HepG2 (cell line): ENCODE measurements at regions not wholly inside any gene's neighbourhood (a gene's known extent, or its start where the extent isn't known, plus 50 kb on each side); places are given as distances from the start of the nearest gene placed in this dataset.

ENCODE experiments used
- ATAC-seq: fragments of 200-7000 bp; cut with Tn5 transposase; 3 replicates; pipeline ENCODE4 v1.9.1; 2020; ENCODE audit warnings: mild to moderate bottlenecking, moderate library complexity
- BruUV-seq: library from RNA; stranded (reverse); fragments of 400-500 nt; replicated peaks from 2 replicates; lab custom pipeline; 2021; lab: Mats Ljungman, UMichigan
- CTCF ChIA-PET: fragments of 300-600 bp; formaldehyde crosslinking; extraction: SDS; loops from one replicate; lab custom pipeline; 2021; ENCODE audit warnings: low total read pairs, inconsistent platforms, low intra/inter-chr PET ratio; lab: Yijun Ruan, JAX
- POLR2A ChIA-PET: fragments of 350-600 bp; sonication (Branson Sonifier 250); formaldehyde crosslinking; loops from one replicate; lab custom pipeline; 2020; ENCODE audit warnings: antibody characterized with exemption, inconsistent platforms; lab: Yijun Ruan, JAX
- DNase-seq: peaks from one replicate; pipeline ENCODE4 v3.0.0-alpha.2; 2015; ENCODE audit warnings: low spot score
- FAIRE-seq: peaks from 3 replicates; lab custom pipeline; 2011; peaks lifted over from hg19 to GRCh38; lab: Jason Lieb, UNC
- H2AFZ ChIP-seq: one replicate; pipeline ENCODE4 v1.6.1; 2011; ENCODE audit warnings: low read length, inconsistent platforms
- H3K27ac ChIP-seq: fragments of 300-600 bp; 3 replicates; pipeline ENCODE4 v1.8.0; 2011; ENCODE audit warnings: mixed run types, mild to moderate bottlenecking, mixed read lengths, low read length, inconsistent platforms; ENCODE audit not compliant: insufficient read depth; ENCODE audit errors: extremely low read length
- H3K27me3 ChIP-seq, 2 experiments: fragments of 200-600 bp in 1 of 2; 2 replicates in 1 of 2; 3 replicates in 1 of 2; pipeline versions ENCODE4 v1.6.0 to v1.8.0; 2011; ENCODE audit warnings: low read length in 2 of 2, mild to moderate bottlenecking in 2 of 2, moderate library complexity in 2 of 2, inconsistent platforms in 1 of 2; ENCODE audit not compliant: insufficient read depth in 2 of 2, control insufficient read depth in 1 of 2
- H3K36me3 ChIP-seq, 2 experiments: fragments of 200-600 bp in 1 of 2; replicated peaks in 1 of 2; 2 replicates in 1 of 2; 3 replicates in 1 of 2; pipeline versions ENCODE4 v1.5.1 to v1.8.0; 2011; ENCODE audit warnings: low read length in 2 of 2, inconsistent platforms in 1 of 2; ENCODE audit not compliant: insufficient read depth in 2 of 2, control insufficient read depth in 1 of 2
- H3K4me1 ChIP-seq: 2 replicates; pipeline ENCODE4 v1.5.1; 2012; ENCODE audit warnings: low read length, inconsistent platforms; ENCODE audit not compliant: insufficient read depth
- H3K4me2 ChIP-seq: 2 replicates; pipeline ENCODE4 v1.6.0; 2011; ENCODE audit warnings: low read depth, low read length, inconsistent platforms
- H3K4me3 ChIP-seq, 3 experiments: fragments of 200-600 bp in 1 of 3; sonication (generic), shearing (Covaris generic) in 1 of 3; replicated peaks in 1 of 3; 2 replicates each; pipeline ENCODE4 v1.5.1; 2011 to 2016; ENCODE audit warnings: low read length in 3 of 3, inconsistent platforms in 2 of 3, low read depth in 2 of 3, mild to moderate bottlenecking in 2 of 3, control low read depth in 1 of 3, mixed read lengths in 1 of 3; ENCODE audit not compliant: insufficient read depth in 1 of 3
- H3K79me2 ChIP-seq: one replicate; pipeline ENCODE4 v1.6.1; 2011; ENCODE audit warnings: low read length, inconsistent platforms; ENCODE audit not compliant: insufficient read depth
- H3K9ac ChIP-seq: 2 replicates; pipeline ENCODE4 v1.6.0; 2011; ENCODE audit warnings: mild to moderate bottlenecking, low read depth, low read length, inconsistent platforms; ENCODE audit not compliant: insufficient read depth
- H3K9me3 ChIP-seq: 2 replicates; pipeline ENCODE4 v1.5.1; 2012; ENCODE audit warnings: mild to moderate bottlenecking, low read length
- H4K20me1 ChIP-seq: 2 replicates; pipeline ENCODE4 v1.6.0; 2011; ENCODE audit warnings: inconsistent platforms, mild to moderate bottlenecking, low read length, moderate library complexity; ENCODE audit not compliant: insufficient read depth
- POGZ ChIP-seq: sonication (generic); formaldehyde crosslinking; IDR thresholded peaks from 2 replicates; pipeline ENCODE4 v1.4.0; 2020; ENCODE audit warnings: mild to moderate bottlenecking, missing genetic modification reagents
- SALL1 ChIP-seq: sonication (generic); formaldehyde crosslinking; IDR thresholded peaks from 2 replicates; pipeline ENCODE4 v1.8.0; 2022; ENCODE audit warnings: mild to moderate bottlenecking, missing genetic modification reagents
- STAT6 ChIP-seq: sonication (generic); formaldehyde crosslinking; IDR thresholded peaks from 2 replicates; pipeline ENCODE4 v1.4.0; 2020; ENCODE audit warnings: missing genetic modification reagents, mild to moderate bottlenecking, borderline replicate concordance
- ZNF552 ChIP-seq: sonication (generic); formaldehyde crosslinking; IDR thresholded peaks from 2 replicates; pipeline ENCODE4 v1.9.0; 2022; ENCODE audit warnings: missing genetic modification reagents, mild to moderate bottlenecking, borderline replicate concordance
- ZNF720 ChIP-seq: sonication (generic); formaldehyde crosslinking; IDR thresholded peaks from 2 replicates; pipeline ENCODE4 v1.4.0; 2020; ENCODE audit warnings: missing genetic modification reagents
- WGBS: methylation state at CpG from one replicate; pipeline ENCODE4 v1.1.6; 2017; ENCODE audit warnings: low lambda C conversion rate; 5-methylcytosine and 5-hydroxymethylcytosine counted together
- in situ Hi-C: cut with HindIII; loops from 2 replicates; pipeline ENCODE4 v1.10.0; 2017; ENCODE audit warnings: low pct_unique_long_range_greater_than_20kb; ENCODE audit not compliant: extremely low pct_ligation_motif_present
- intact Hi-C: fragments of 100-400 bp; cut with micrococcal nuclease; formaldehyde crosslinking; loops from one replicate; pipeline ENCODE4 v1.10.0; 2022; ENCODE audit not compliant: unreplicated experiment
- TF ChIP-seq, protein P1 (sequence below): sonication (generic); formaldehyde crosslinking; IDR thresholded peaks from 2 replicates; pipeline ENCODE4 v1.4.0; 2020; ENCODE audit warnings: mild to moderate bottlenecking, low read depth, missing genetic modification reagents

DNA sequence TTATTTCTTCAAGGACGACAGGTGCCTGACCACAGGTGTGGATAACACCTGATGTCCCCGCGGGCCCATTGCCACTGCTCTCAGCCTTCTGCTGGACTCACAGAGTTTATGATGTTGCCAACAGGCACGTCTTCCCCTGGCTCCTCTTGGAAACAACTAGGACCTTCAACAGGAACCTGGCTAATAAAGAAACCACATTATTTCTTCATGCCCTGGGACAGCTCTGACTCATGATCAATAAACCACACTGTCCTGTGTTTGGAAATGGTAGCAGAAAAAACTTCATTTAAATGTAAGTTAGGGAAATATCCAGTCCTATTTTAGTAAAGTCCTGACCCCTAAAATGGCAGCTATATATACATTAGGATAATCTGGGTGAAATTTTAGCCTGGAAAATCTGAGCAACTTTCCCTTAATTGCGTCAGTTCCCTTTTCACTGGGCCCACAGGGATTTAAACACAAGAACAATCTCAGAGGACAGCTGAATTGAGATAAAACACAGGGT is 158.9 kb downstream of the VAPA start (continued):
- no peak for TF ChIP-seq STAT6 (CRISPR knock-in tag)
- TF ChIP-seq, protein P1, sequence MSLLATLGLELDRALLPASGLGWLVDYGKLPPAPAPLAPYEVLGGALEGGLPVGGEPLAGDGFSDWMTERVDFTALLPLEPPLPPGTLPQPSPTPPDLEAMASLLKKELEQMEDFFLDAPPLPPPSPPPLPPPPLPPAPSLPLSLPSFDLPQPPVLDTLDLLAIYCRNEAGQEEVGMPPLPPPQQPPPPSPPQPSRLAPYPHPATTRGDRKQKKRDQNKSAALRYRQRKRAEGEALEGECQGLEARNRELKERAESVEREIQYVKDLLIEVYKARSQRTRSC (CRISPR knock-in tag) = no peak
- no peak for TF ChIP-seq ZNF720 (CRISPR knock-in tag)

DNA sequence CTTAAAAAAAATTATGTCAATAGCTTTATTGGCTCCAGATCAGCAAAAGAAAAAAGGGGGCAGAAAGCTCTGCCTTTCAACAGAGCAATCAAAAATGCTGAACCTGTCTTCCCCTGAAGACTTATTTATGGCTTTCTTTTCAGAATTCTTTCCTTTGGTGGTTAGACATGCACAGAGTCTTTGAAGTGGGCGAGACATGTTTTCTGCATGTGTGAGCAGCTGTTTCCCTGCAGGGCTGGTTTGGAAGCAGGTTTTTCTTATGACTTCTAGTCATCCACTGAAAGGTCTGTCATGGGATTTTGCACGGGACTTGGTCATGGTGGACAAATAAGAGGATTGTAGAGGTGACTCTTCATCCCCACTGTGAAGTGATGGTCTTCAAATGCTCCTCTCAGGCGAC is 160.3 kb downstream of the VAPA start:
- WGBS = 60% methylated on average over 3 of the region's 3 CpGs
- intact Hi-C loops = no loop called here
- FAIRE-seq (no peak), DNase-seq (no peak), ATAC-seq (no peak)
- no peak for TF ChIP-seq ZNF552 (CRISPR knock-in tag)
- no peak for TF ChIP-seq POGZ (CRISPR knock-in tag)
- TF ChIP-seq SALL1 (CRISPR knock-in tag) = no peak
- Histone ChIP-seq H3K9me3 (no peaks in the 10 kb centered on the region), H3K4me1 (peaks cover 9% of the 10 kb centered on the region), H3K4me2 (no peak overlapping the region), H3K27ac (no peak overlapping the region), H4K20me1 (no peaks in the 10 kb centered on the region), H3K36me3 (no peaks in the 10 kb centered on the region), H3K27me3 (peaks cover 0 to 3% of the 10 kb centered on the region in 2 experiments; a peak in 1 of 5 replicates), H2AFZ (no peak overlapping the region), H3K79me2 (no peaks in the 10 kb centered on the region), H3K9ac (no peak overlapping the region), H3K4me3 (no peak overlapping the region)
- BruUV-seq = no TSS peak
- ChIA-PET POLR2A (no interaction called here), CTCF (no interaction called here)
- in situ Hi-C loops = no loop called here
